Panc1 (cell line): ENCODE measurements at regions not wholly inside any gene's neighbourhood (a gene's known extent, or its start where the extent isn't known, plus 50 kb on each side); places are given as distances from the start of the nearest gene placed in this dataset.

Source experiments
- ATAC-seq: fragments of 200-7000 bp; cut with Tn5 transposase; 2 replicates; pipeline ENCODE4 v1.9.1; 2020; ENCODE audit warnings: mild to moderate bottlenecking, moderate library complexity
- BruUV-seq: library from RNA; stranded (reverse); fragments of 400-500 nt; replicated peaks from 2 replicates; lab custom pipeline; 2021; lab: Mats Ljungman, UMichigan
- CTCF ChIA-PET: fragments of 300-600 bp; sonication (Branson Sonifier 250); formaldehyde crosslinking; loops from one replicate; lab custom pipeline; 2022; ENCODE audit warnings: antibody characterized with exemption; lab: Charles Lee
- POLR2A ChIA-PET: fragments of 300-600 bp; sonication (Branson Sonifier 250); formaldehyde crosslinking; loops from one replicate; lab custom pipeline; 2022; ENCODE audit warnings: antibody characterized with exemption; lab: Charles Lee
- DNase-seq: peaks from one replicate; pipeline ENCODE4 v3.0.0-alpha.2; 2010; ENCODE audit warnings: low read depth, low spot score
- H3K27ac ChIP-seq: 2 replicates; pipeline ENCODE4 v1.5.1; 2011; ENCODE audit warnings: mild to moderate bottlenecking, low read length, inconsistent platforms
- H3K27me3 ChIP-seq: fragments of 200-500 bp; sonication (Bioruptor generic); 2 replicates; pipeline ENCODE4 v1.6.0; 2014; ENCODE audit warnings: low read length, inconsistent platforms; ENCODE audit not compliant: control insufficient read depth, insufficient read depth
- H3K36me3 ChIP-seq: fragments of 200-500 bp; sonication (Bioruptor generic); 2 replicates; pipeline ENCODE4 v1.5.1; 2014; ENCODE audit warnings: inconsistent platforms, mild to moderate bottlenecking, low read length, moderate library complexity; ENCODE audit not compliant: control insufficient read depth, insufficient read depth
- H3K4me1 ChIP-seq: 2 replicates; pipeline ENCODE4 v1.5.1; 2011; ENCODE audit warnings: inconsistent platforms, mild to moderate bottlenecking, low read length, moderate library complexity; ENCODE audit not compliant: control insufficient read depth, insufficient read depth
- H3K4me3 ChIP-seq, 2 experiments: 2 replicates each; pipeline ENCODE4 v1.5.1; 2011 to 2012; ENCODE audit warnings: low read depth in 2 of 2, low read length in 2 of 2, mild to moderate bottlenecking in 2 of 2, inconsistent platforms in 1 of 2, moderate library complexity in 1 of 2
- H3K9me3 ChIP-seq: fragments of 200-500 bp; sonication (Bioruptor generic); 2 replicates; pipeline ENCODE4 v1.5.1; 2014; ENCODE audit warnings: low read depth, mild to moderate bottlenecking, inconsistent platforms, low read length, moderate library complexity; ENCODE audit not compliant: control insufficient read depth, insufficient read depth
- CTCF ChIP-seq: fragments of 450-650 bp; IDR thresholded peaks from 2 replicates; pipeline ENCODE4 v1.5.1; 2017; ENCODE audit warnings: mild to moderate bottlenecking
- POLR2AphosphoS5 ChIP-seq: IDR thresholded peaks from 2 replicates; pipeline ENCODE4 v1.6.1; 2012; ENCODE audit warnings: mild to moderate bottlenecking, low read depth, low read length, moderate library complexity
- REST ChIP-seq, 2 experiments: IDR thresholded peaks; 2 replicates each; pipeline ENCODE4 v1.6.1; 2011 to 2012; ENCODE audit warnings: low read depth in 2 of 2, control low read depth in 1 of 2, low read length in 1 of 2, mild to moderate bottlenecking in 1 of 2, moderate library complexity in 1 of 2; ENCODE audit not compliant: insufficient read depth in 1 of 2
- SIN3A ChIP-seq: IDR thresholded peaks from 2 replicates; pipeline ENCODE4 v1.6.1; 2012; ENCODE audit warnings: low read depth, mild to moderate bottlenecking, low read length, moderate library complexity, borderline replicate concordance; ENCODE audit not compliant: insufficient read depth
- TCF7L2 ChIP-seq: IDR thresholded peaks from 2 replicates; pipeline ENCODE4 v1.6.1; 2011; ENCODE audit warnings: mild to moderate bottlenecking, low read depth, low read length, inconsistent platforms
- in situ Hi-C: cut with HindIII; loops from 2 replicates; pipeline ENCODE4 v1.10.0; 2016; ENCODE audit warnings: low sequenced_read_pairs, low pct_unique_long_range_greater_than_20kb
- intact Hi-C: fragments of 100-400 bp; cut with micrococcal nuclease; formaldehyde crosslinking; loops from one replicate; pipeline ENCODE4 v1.10.0; 2022; ENCODE audit not compliant: unreplicated experiment

GRCh38 chr14:96710060-96710666 is 87.0 kb upstream of the VRK1 start:
- H3K4me3 ChIP-seq = no peak overlapping the region
- in situ Hi-C loops (no loop called here), intact Hi-C loops (no loop called here)
- CTCF ChIA-PET = no interaction called here
- ATAC-seq (no peak), DNase-seq (no peak)
- H3K36me3 ChIP-seq = no peaks in the 10 kb centered on the region
- POLR2A ChIA-PET = no interaction called here
- BruUV-seq = no TSS peak
- TF ChIP-seq CTCF (no peak), REST (IDR thresholded peaks at IDR 0.05; ENCODE audit: insufficient read depth in 1 of 2, low read depth in 2 of 2, low read length in 1 of 2) (no peak)
- H3K27ac ChIP-seq = no peak overlapping the region
- no peaks in the 10 kb centered on the region for H3K9me3 ChIP-seq
- no peaks in the 10 kb centered on the region for H3K27me3 ChIP-seq
- H3K4me1 ChIP-seq = no peaks in the 10 kb centered on the region

GRCh38 chr14:96711559-96712267 is 85.5 kb upstream of the VRK1 start:
- Histone ChIP-seq H3K9me3 (no peaks in the 10 kb centered on the region), H3K27ac (no peak overlapping the region), H3K36me3 (no peaks in the 10 kb centered on the region), H3K4me3 (no peak overlapping the region), H3K27me3 (no peaks in the 10 kb centered on the region), H3K4me1 (no peaks in the 10 kb centered on the region)
- intact Hi-C loops (no loop called here), in situ Hi-C loops (no loop called here)
- TF ChIP-seq TCF7L2 = no peak
- TF ChIP-seq CTCF = no peak
- TF ChIP-seq REST (IDR thresholded peaks at IDR 0.05; ENCODE audit: insufficient read depth in 1 of 2, low read depth in 2 of 2, low read length in 1 of 2) = no peak
- no peak for TF ChIP-seq SIN3A
- TF ChIP-seq POLR2AphosphoS5 = no peak
- ChIA-PET POLR2A (no interaction called here), CTCF (no interaction called here)
- BruUV-seq = no TSS peak
- DNase-seq (no peak), ATAC-seq (no peak)
